HepG2 (cell line): ENCODE measurements at regions not wholly inside any gene's neighbourhood (a gene's known extent, or its start where the extent isn't known, plus 50 kb on each side); places are given as distances from the start of the nearest gene placed in this dataset.

Experiments
- CAMTA2 ChIP-seq: sonication (generic); formaldehyde crosslinking; IDR thresholded peaks from 2 replicates; pipeline ENCODE4 v1.4.0; 2020; ENCODE audit warnings: mild to moderate bottlenecking, missing genetic modification reagents, borderline replicate concordance
- ZC3H13 ChIP-seq: sonication (generic); formaldehyde crosslinking; IDR thresholded peaks from 2 replicates; pipeline ENCODE4 v1.8.1; 2023; ENCODE audit warnings: mild to moderate bottlenecking, missing genetic modification reagents, moderate library complexity

- no peak for TF ChIP-seq CAMTA2
- TF ChIP-seq ZC3H13 (CRISPR knock-in tag), result no peak
These were observed 69.1 kb upstream of the DNAJC10 start for GRCh38 chr2:182646763-182647498.
